Lower leg skin (tissue), 3 donors: ENCODE measurements at regions not wholly inside any gene's neighbourhood (a gene's known extent, or its start where the extent isn't known, plus 50 kb on each side); places are given as distances from the start of the nearest gene placed in this dataset.

Source experiments
- CTCF ChIP-seq, 3 donors: fragments of 450-650 bp; IDR thresholded peaks; one replicate each; pipeline ENCODE4 v1.5.1; 2016; ENCODE audit warnings: antibody characterized with exemption in 3 of 3, mild to moderate bottlenecking in 3 of 3, moderate library complexity in 2 of 3
- POLR2A ChIP-seq, 2 donors: fragments of 450-650 bp; IDR thresholded peaks; one replicate each; pipeline ENCODE4 v1.6.1; 2016 to 2017; ENCODE audit warnings: antibody characterized with exemption in 2 of 2, mild to moderate bottlenecking in 1 of 2, moderate library complexity in 1 of 2

GRCh38 chr12:127546721-127547505, 720.1 kb upstream of the TMEM132C start:
- TF ChIP-seq CTCF (IDR thresholded peaks at IDR 0.05) (no peak), POLR2A (IDR thresholded peaks at IDR 0.05) (no peak)
